ENCODE measurements at regions not wholly inside any gene's neighbourhood (a gene's known extent, or its start where the extent isn't known, plus 50 kb on each side); places are given as distances from the start of the nearest gene placed in this dataset.
"Not testable (repeated sequence)": the region's sequence is repeated elsewhere in the genome, so short reads cannot be mapped to it uniquely, and the experiment has no call there.

- DNase-seq (ENCODE audit: low spot score in 2 of 2) = no peak
- intact Hi-C loops (cut with DNase I; ENCODE audit: low total_unique reads) = no loop called here
- 71 to 81% methylated on average over 5 of the region's 5 CpGs for WGBS, 2 donors
- TF ChIP-seq CTCF (IDR thresholded peaks at IDR 0.05) (no peak), POLR2A (IDR thresholded peaks at IDR 0.05) (no peak)
- no peak overlapping the region for H3K4me3 ChIP-seq (ENCODE audit: low read depth, poor library complexity, severe bottlenecking)
Observed at GRCh38 chr10:36781570-36781969, 343.8 kb upstream of the ANKRD30A start.

GRCh38 chr10:36780158-36780557 lies 345.2 kb upstream of the ANKRD30A start:
- DNase-seq (ENCODE audit: low spot score in 2 of 2) = no peak
- WGBS, 2 donors = 61% methylated on average over 6 of the region's 6 CpGs
- no peak overlapping the region for H3K4me3 ChIP-seq (ENCODE audit: low read depth, poor library complexity, severe bottlenecking)
- intact Hi-C loops (cut with DNase I; ENCODE audit: low total_unique reads) = no loop called here
- no peak for TF ChIP-seq CTCF (IDR thresholded peaks at IDR 0.05)
- TF ChIP-seq POLR2A (IDR thresholded peaks at IDR 0.05) = no peak

- 8 to 10% methylated on average over 2 of the region's 2 CpGs for WGBS, 2 donors
- no peak for TF ChIP-seq POLR2A (IDR thresholded peaks at IDR 0.05)
- TF ChIP-seq CTCF (IDR thresholded peaks at IDR 0.05) = no peak
- DNase-seq (ENCODE audit: low spot score in 2 of 2) = peak in 1 of 2 donors; percentile 19
- intact Hi-C loops (cut with DNase I; ENCODE audit: low total_unique reads) = loop anchor here (5.0 kb wide), 1 partner anchor 1142 kb away; no protein-coding TSS in a partner anchor
- no peak overlapping the region for H3K4me3 ChIP-seq (ENCODE audit: low read depth, poor library complexity, severe bottlenecking)
Observed at GRCh38 chr10:36779238-36779846, 346.1 kb upstream of the ANKRD30A start.

- intact Hi-C loops (cut with DNase I; ENCODE audit: low total_unique reads) = loop anchor here (5.0 kb wide), 1 partner anchor 1141 kb away; no protein-coding TSS in a partner anchor
- no peak overlapping the region for H3K4me3 ChIP-seq (ENCODE audit: low read depth, poor library complexity, severe bottlenecking)
- TF ChIP-seq CTCF (IDR thresholded peaks at IDR 0.05) (no peak), POLR2A (IDR thresholded peaks at IDR 0.05) (no peak)
- no peak for DNase-seq (ENCODE audit: low spot score in 2 of 2)
Observed at GRCh38 chr10:36778651-36779050, 346.7 kb upstream of the ANKRD30A start.

- no peak overlapping the region for H3K4me3 ChIP-seq (ENCODE audit: low read depth, poor library complexity, severe bottlenecking)
- TF ChIP-seq CTCF (IDR thresholded peaks at IDR 0.05) (no peak), POLR2A (IDR thresholded peaks at IDR 0.05) (no peak)
- 87 to 93% methylated on average over 2 of the region's 2 CpGs for WGBS, 2 donors
- DNase-seq (ENCODE audit: low spot score in 2 of 2) = no peak
- intact Hi-C loops (cut with DNase I; ENCODE audit: low total_unique reads) = no loop called here
Observed at GRCh38 chr10:36773652-36774051, 351.7 kb upstream of the ANKRD30A start.

GRCh38 chr10:36771725-36772124 lies 353.7 kb upstream of the ANKRD30A start:
- TF ChIP-seq POLR2A (IDR thresholded peaks at IDR 0.05) (no peak), CTCF (IDR thresholded peaks at IDR 0.05) (no peak)
- no peak overlapping the region for H3K4me3 ChIP-seq (ENCODE audit: low read depth, poor library complexity, severe bottlenecking)
- WGBS, 2 donors = 59 to 89% methylated on average over 1 of the region's 1 CpG
- no peak for DNase-seq (ENCODE audit: low spot score in 2 of 2)
- intact Hi-C loops (cut with DNase I; ENCODE audit: low total_unique reads) = no loop called here

GRCh38 chr10:36769741-36770140 lies 355.7 kb upstream of the ANKRD30A start:
- 81 to 87% methylated on average over 7 of the region's 7 CpGs for WGBS, 2 donors
- intact Hi-C loops (cut with DNase I; ENCODE audit: low total_unique reads); DNase-seq (ENCODE audit: low spot score in 2 of 2); H3K4me3 ChIP-seq (ENCODE audit: low read depth, poor library complexity, severe bottlenecking): not testable (repeated sequence)

All from lower leg skin (tissue), 4 donors.